Neural crest cell (in vitro differentiated cells): ENCODE measurements at regions not wholly inside any gene's neighbourhood (a gene's known extent, or its start where the extent isn't known, plus 50 kb on each side); places are given as distances from the start of the nearest gene placed in this dataset.

Experiments
- DNase-seq: peaks from one replicate; pipeline ENCODE4 v3.0.0; 2021; ENCODE audit warnings: low read depth, mixed read lengths, low spot score
- H3K27ac Mint-ChIP-seq: one replicate; pipeline ENCODE4 v1.8.0; 2021; ENCODE audit warnings: mild to moderate bottlenecking, mixed read lengths; ENCODE audit not compliant: unreplicated experiment
- H3K27me3 Mint-ChIP-seq: 2 replicates; pipeline ENCODE4 v1.8.0; 2021; ENCODE audit warnings: low read depth, mild to moderate bottlenecking, mixed read lengths
- H3K36me3 Mint-ChIP-seq: 2 replicates; pipeline ENCODE4 v1.8.0; 2021; ENCODE audit warnings: low read depth, mild to moderate bottlenecking, mixed read lengths
- H3K4me1 Mint-ChIP-seq: 2 replicates; pipeline ENCODE4 v1.8.0; 2021; ENCODE audit warnings: mixed read lengths
- H3K4me3 Mint-ChIP-seq: one replicate; pipeline ENCODE4 v1.8.0; 2021; ENCODE audit warnings: mild to moderate bottlenecking, mixed read lengths
- H3K9me3 Mint-ChIP-seq: 2 replicates; pipeline ENCODE4 v1.8.0; 2021; ENCODE audit warnings: mixed read lengths
- CTCF ChIP-seq: fragments of 200-600 bp; sonication (generic); conservative IDR thresholded peaks from 2 replicates; pipeline ENCODE4 v1.5.0; 2021; ENCODE audit warnings: antibody characterized with exemption, mild to moderate bottlenecking

GRCh38 chr4:185088899-185089298, 54.2 kb upstream of the SLC25A4 start:
- Mint-ChIP-seq H3K27me3 (peaks cover 64% of the 10 kb centered on the region), H3K9me3 (no peaks in the 10 kb centered on the region), H3K4me1 (peaks cover 8% of the 10 kb centered on the region), H3K4me3 (no peak overlapping the region), H3K36me3 (no peaks in the 10 kb centered on the region), H3K27ac (no peak overlapping the region)
- DNase-seq, result no peak
- TF ChIP-seq CTCF, result no peak

- Mint-ChIP-seq H3K4me3 (no peak overlapping the region), H3K27ac (no peak overlapping the region), H3K4me1 (peaks cover 8% of the 10 kb centered on the region), H3K36me3 (no peaks in the 10 kb centered on the region), H3K27me3 (peaks cover 67% of the 10 kb centered on the region), H3K9me3 (no peaks in the 10 kb centered on the region)
- TF ChIP-seq CTCF, result no peak
- no peak for DNase-seq
These were observed 52.5 kb upstream of the SLC25A4 start for GRCh38 chr4:185090592-185090991.

- Mint-ChIP-seq H3K9me3 (no peaks in the 10 kb centered on the region), H3K27me3 (peaks cover 55% of the 10 kb centered on the region), H3K27ac (no peak overlapping the region), H3K36me3 (no peaks in the 10 kb centered on the region), H3K4me3 (no peak overlapping the region), H3K4me1 (peaks cover 8% of the 10 kb centered on the region)
- TF ChIP-seq CTCF, result no peak
- no peak for DNase-seq
These were observed 50.4 kb upstream of the SLC25A4 start for GRCh38 chr4:185092535-185093197.
